Right kidney (tissue), 1 donor: ENCODE measurements at regions not wholly inside any gene's neighbourhood (a gene's known extent, or its start where the extent isn't known, plus 50 kb on each side); places are given as distances from the start of the nearest gene placed in this dataset.
A peak's percentile ranks its signal among the peaks of the same experiment; 100 is the strongest.

Experiments
- DNase-seq: peaks from one replicate; pipeline ENCODE4 v3.0.0-alpha.2; 2016

GRCh38 chr20:57803508-57804005 is 93.7 kb upstream of the PMEPA1 start:
- no peak for DNase-seq

GRCh38 chr20:57802765-57803507 is 93.1 kb upstream of the PMEPA1 start:
- no peak for DNase-seq

- no peak for DNase-seq
Measured at GRCh38 chr20:57801581-57801980, 91.8 kb upstream of the PMEPA1 start.

GRCh38 chr20:57800791-57801430 is 91.1 kb upstream of the PMEPA1 start:
- DNase-seq, result no peak

- no peak for DNase-seq
Measured at GRCh38 chr20:57797401-57797800, 87.6 kb upstream of the PMEPA1 start.

- peak; percentile 54 for DNase-seq
Measured at GRCh38 chr20:57795977-57796560, 86.3 kb upstream of the PMEPA1 start.

- no peak for DNase-seq
Measured at GRCh38 chr20:57795342-57795697, 85.5 kb upstream of the PMEPA1 start.

- DNase-seq, result peak; percentile 46
Measured at GRCh38 chr20:57794600-57795341, 85.0 kb upstream of the PMEPA1 start.

GRCh38 chr20:57794036-57794435 is 84.2 kb upstream of the PMEPA1 start:
- DNase-seq, result no peak

GRCh38 chr20:57793421-57793820 is 83.6 kb upstream of the PMEPA1 start:
- DNase-seq, result no peak

- no peak for DNase-seq
Measured at GRCh38 chr20:57792386-57793080, 82.7 kb upstream of the PMEPA1 start.

GRCh38 chr20:57791966-57792365 is 82.2 kb upstream of the PMEPA1 start:
- DNase-seq, result no peak

- no peak for DNase-seq
Measured at GRCh38 chr20:57791178-57791962, 81.6 kb upstream of the PMEPA1 start.

- DNase-seq, result no peak
Measured at GRCh38 chr20:57790176-57790575, 80.4 kb upstream of the PMEPA1 start.

- no peak for DNase-seq
Measured at GRCh38 chr20:57788936-57789613, 79.3 kb upstream of the PMEPA1 start.

GRCh38 chr20:57787990-57788781 is 78.4 kb upstream of the PMEPA1 start:
- no peak for DNase-seq

- DNase-seq, result no peak
Measured at GRCh38 chr20:57787151-57787989, 77.6 kb upstream of the PMEPA1 start.

GRCh38 chr20:57786304-57786932 is 76.6 kb upstream of the PMEPA1 start:
- DNase-seq, result no peak

GRCh38 chr20:57785720-57786119 is 75.9 kb upstream of the PMEPA1 start:
- no peak for DNase-seq
